Liver (tissue), 3 donors: ENCODE measurements at regions not wholly inside any gene's neighbourhood (a gene's known extent, or its start where the extent isn't known, plus 50 kb on each side); places are given as distances from the start of the nearest gene placed in this dataset.

Experiments used
- CTCF ChIP-seq: fragments of 150-350 bp; IDR thresholded peaks from 2 replicates; pipeline ENCODE4 v1.5.1; 2017; ENCODE audit warnings: improper control_type of control experiment, low read depth, low read length; ENCODE audit not compliant: missing input control
- GABPA ChIP-seq, 2 donors: IDR thresholded peaks in 1 of 2; conservative IDR thresholded peaks in 1 of 2; 2 replicates each; pipeline ENCODE4 v1.6.1; 2016; ENCODE audit warnings: antibody characterized with exemption in 2 of 2, mild to moderate bottlenecking in 1 of 2, moderate library complexity in 1 of 2
- donor health status: healthy.
- donor health status: healthy.

DNA sequence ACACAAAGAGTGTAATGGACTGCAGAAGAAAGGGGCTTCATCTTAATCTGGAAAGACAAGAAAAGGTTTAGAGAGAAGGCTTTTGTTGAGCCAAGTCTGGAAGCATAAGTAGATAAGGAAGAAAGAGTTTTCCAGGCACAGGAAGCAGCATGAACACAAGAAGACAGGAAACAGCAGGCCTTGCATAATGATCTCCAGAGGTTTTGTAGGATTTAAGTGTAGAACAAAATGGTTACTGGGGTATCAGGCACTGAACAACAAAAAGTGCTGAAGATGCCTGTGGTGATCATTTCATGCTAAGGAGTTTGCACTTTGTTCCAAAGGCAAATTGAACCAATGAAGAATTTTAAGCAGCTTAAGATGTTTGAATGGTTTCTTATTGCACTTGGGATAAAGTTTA, 281.6 kb upstream of the TANK start:
- TF ChIP-seq CTCF (no peak), GABPA (IDR thresholded peaks at IDR 0.05 in 1 of 2, conservative IDR thresholded peaks at IDR 0.05 in 1 of 2) (no peak)
